HCT116 (cell line): ENCODE measurements at regions not wholly inside any gene's neighbourhood (a gene's known extent, or its start where the extent isn't known, plus 50 kb on each side); places are given as distances from the start of the nearest gene placed in this dataset.

ENCODE experiments used
- CBX3 ChIP-seq: IDR thresholded peaks from 2 replicates; pipeline ENCODE4 v1.6.1; 2012; ENCODE audit warnings: low read depth
- CTCF ChIP-seq, 3 experiments: fragments of 200-600 bp in 1 of 3; sonication (generic) in 1 of 3; IDR thresholded peaks in 2 of 3; conservative IDR thresholded peaks in 1 of 3; 2 replicates each; pipeline ENCODE4 v1.5.1; 2012 to 2017; ENCODE audit warnings: low read depth in 2 of 3, low read length in 2 of 3, antibody characterized with exemption in 1 of 3, borderline replicate concordance in 1 of 3, control low read depth in 1 of 3, mild to moderate bottlenecking in 1 of 3, mixed read lengths in 1 of 3, mixed run types in 1 of 3, moderate library complexity in 1 of 3; ENCODE audit not compliant: insufficient read depth in 1 of 3
- EZH2 ChIP-seq: fragments of 200-600 bp; sonication (generic); IDR thresholded peaks from 2 replicates; pipeline ENCODE4 v1.6.1; 2017; ENCODE audit warnings: antibody characterized with exemption, mixed run types
- EZH2phosphoT487 ChIP-seq: fragments of 200-600 bp; IDR thresholded peaks from 2 replicates; pipeline ENCODE4 v1.6.1; 2018; ENCODE audit warnings: antibody characterized with exemption, borderline replicate concordance
- JUND ChIP-seq: IDR thresholded peaks from 2 replicates; pipeline ENCODE4 v1.6.1; 2012
- POLR2AphosphoS5 ChIP-seq: IDR thresholded peaks from 2 replicates; pipeline ENCODE4 v1.6.1; 2011; ENCODE audit warnings: mild to moderate bottlenecking, low read depth, low read length, moderate library complexity
- SRF ChIP-seq: IDR thresholded peaks from 2 replicates; pipeline ENCODE4 v1.6.1; 2012; ENCODE audit warnings: low read depth
- YY1 ChIP-seq: IDR thresholded peaks from 2 replicates; pipeline ENCODE4 v1.6.1; 2011; ENCODE audit warnings: low read length, low read depth, moderate library complexity, mild to moderate bottlenecking; ENCODE audit not compliant: insufficient replicate concordance; ENCODE audit errors: extremely low read depth
- TF ChIP-seq, protein P1 (sequence below): IDR thresholded peaks from 2 replicates; pipeline ENCODE4 v1.6.1; 2012

- TF ChIP-seq EZH2 (no peak), CTCF (IDR thresholded peaks at IDR 0.05 in 2 of 3, conservative IDR thresholded peaks at IDR 0.05 in 1 of 3; ENCODE audit: borderline replicate concordance in 1 of 3, insufficient read depth in 1 of 3, low read depth in 2 of 3, low read length in 2 of 3) (no peak), YY1 (no peak), EZH2phosphoT487 (no peak), CBX3 (no peak), JUND (no peak), SRF (no peak), POLR2AphosphoS5 (no peak)
- TF ChIP-seq, protein P1, sequence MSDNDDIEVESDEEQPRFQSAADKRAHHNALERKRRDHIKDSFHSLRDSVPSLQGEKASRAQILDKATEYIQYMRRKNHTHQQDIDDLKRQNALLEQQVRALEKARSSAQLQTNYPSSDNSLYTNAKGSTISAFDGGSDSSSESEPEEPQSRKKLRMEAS, result no peak
Measured at GRCh38 chr2:199118673-199119112, 339.0 kb downstream of the SATB2 start.
